ENCODE measurements at regions not wholly inside any gene's neighbourhood (a gene's known extent, or its start where the extent isn't known, plus 50 kb on each side); places are given as distances from the start of the nearest gene placed in this dataset.

GRCh38 chr13:64866331-64866730 lies 2363.8 kb downstream of the PCDH9 start:
- DNase-seq, result no peak

- DNase-seq, result no peak
Measured at GRCh38 chr13:64855506-64855905, 2374.6 kb downstream of the PCDH9 start.

GRCh38 chr13:64850017-64850416 lies 2380.1 kb downstream of the PCDH9 start:
- DNase-seq, result no peak

DNA sequence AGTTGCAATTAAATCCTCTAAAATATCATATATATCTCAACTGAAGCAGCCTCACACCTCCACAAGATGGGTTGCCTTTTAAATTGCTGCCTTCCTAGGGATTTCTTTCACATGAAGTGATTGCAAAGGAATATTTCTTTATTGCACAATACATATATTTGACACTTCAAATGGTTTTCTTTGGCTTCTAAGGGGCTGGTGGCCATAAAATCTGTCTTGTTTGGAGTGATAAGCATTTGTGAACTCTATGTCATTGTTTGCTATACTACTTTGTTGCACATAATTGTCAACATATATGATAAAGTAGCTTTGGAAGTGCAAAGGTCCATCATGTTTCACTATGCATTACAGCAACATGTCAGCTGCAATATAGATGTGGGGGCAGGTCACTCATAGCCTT lies 2380.9 kb downstream of the PCDH9 start:
- no peak for DNase-seq

- no peak for DNase-seq
Measured at GRCh38 chr13:64847767-64848166, 2382.4 kb downstream of the PCDH9 start.

- DNase-seq, result no peak
Measured at GRCh38 chr13:64845110-64845509, 2385.0 kb downstream of the PCDH9 start.

GRCh38 chr13:64819081-64819480 lies 2411.1 kb downstream of the PCDH9 start:
- DNase-seq, result no peak

DNA sequence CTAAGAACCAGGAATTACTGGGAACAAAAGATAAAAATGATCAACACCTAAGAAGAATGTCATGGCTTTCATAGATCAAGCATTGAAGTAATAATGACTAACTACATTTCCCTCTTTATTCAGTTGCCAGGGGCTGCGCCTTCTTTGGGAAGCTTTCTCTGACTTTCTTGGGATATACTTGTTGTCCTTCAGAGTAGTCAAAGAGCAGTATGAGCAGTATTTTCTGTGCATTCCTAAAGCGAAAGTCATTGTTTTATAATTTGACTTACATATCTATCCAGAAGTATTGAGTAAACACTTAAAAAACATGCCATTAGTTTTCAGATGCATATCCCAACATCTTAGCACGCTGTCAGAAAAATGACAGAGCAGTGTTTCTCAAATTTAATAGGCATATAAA lies 2412.4 kb downstream of the PCDH9 start:
- no peak for DNase-seq

- no peak for DNase-seq
Measured at GRCh38 chr13:64810750-64811149, 2419.4 kb downstream of the PCDH9 start.

GRCh38 chr13:64808704-64809103 lies 2421.4 kb downstream of the PCDH9 start:
- no peak for DNase-seq

DNA sequence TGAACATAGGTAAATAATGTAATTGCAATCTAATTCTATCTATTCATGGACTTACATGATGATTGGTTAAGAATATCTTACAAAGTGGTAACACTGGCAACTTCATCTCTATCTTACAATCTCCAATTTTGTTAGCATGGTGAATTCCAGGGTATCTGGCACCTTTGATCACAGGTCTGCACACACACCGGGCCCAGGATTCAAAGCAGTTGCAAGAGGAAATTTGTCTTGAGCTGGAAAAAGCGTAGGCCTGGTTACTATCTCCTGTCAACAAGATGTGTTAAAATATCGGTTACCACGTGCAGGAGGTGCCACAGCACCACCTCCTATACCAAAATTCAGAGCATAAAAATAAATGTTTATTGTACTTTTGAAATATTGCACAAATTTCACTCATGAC lies 2428.4 kb downstream of the PCDH9 start:
- DNase-seq, result no peak

DNA sequence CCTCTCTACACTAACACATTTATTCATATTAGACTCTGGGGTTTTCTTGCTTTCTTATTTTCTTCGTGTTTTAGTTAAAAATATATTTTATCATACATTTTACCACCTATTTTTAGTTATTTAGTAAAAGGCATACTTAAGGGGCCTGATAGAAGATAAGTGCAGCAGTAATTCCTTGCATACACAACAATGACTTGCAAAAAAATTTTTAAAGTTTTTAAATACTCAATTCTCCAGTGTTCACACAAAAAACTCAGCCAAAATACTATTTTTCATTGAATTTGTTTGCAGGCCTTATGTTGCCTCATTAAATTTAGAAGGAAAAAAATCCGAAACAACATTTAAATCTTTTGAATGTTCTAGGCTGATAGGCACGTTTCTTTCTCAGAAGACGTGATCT lies 2431.7 kb downstream of the PCDH9 start:
- no peak for DNase-seq

DNA sequence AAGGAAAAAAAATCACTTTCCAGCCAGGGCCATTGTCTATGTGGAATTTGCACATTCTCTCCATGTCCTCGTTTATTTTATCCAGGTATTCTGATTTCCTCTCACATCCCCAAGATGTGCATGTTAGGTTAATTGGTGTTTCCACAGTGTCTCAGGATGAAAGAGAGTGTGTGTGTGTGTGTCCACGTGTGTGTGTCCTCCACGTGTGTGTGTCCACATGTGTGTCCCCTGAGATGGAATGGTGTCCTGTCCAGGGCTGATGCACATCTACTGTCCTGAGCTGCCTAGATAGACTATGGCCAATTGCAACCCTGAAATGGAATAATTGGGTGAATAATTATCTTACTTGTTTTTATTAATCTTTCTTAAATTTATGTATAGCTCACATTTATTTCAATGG lies 2436.5 kb downstream of the PCDH9 start:
- no peak for DNase-seq

DNA sequence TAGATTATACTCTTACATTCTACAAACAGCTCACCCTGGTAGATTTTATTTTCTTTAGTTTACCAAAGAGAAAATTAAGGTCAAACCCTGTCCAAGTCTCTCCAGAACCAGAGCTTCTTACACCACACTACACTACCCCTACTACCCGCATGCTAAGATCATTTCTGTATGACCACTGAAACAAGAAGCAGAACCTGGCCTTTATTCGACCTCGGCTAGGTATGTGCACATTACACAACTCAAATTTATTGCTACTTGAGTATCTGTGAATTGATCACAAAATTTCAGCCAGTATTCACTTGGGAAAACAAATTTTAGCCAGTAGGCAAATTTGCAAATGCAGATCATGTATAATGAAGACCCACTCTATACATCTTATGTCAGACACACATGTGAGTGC lies 2437.0 kb downstream of the PCDH9 start:
- DNase-seq, result no peak

GRCh38 chr13:64791373-64791772 lies 2438.8 kb downstream of the PCDH9 start:
- DNase-seq, result no peak

GRCh38 chr13:64782466-64782865 lies 2447.7 kb downstream of the PCDH9 start:
- DNase-seq, result no peak

- DNase-seq, result no peak
Measured at GRCh38 chr13:64778002-64778401, 2452.1 kb downstream of the PCDH9 start.

- DNase-seq, result no peak
Measured at GRCh38 chr13:64774915-64775314, 2455.2 kb downstream of the PCDH9 start.

DNA sequence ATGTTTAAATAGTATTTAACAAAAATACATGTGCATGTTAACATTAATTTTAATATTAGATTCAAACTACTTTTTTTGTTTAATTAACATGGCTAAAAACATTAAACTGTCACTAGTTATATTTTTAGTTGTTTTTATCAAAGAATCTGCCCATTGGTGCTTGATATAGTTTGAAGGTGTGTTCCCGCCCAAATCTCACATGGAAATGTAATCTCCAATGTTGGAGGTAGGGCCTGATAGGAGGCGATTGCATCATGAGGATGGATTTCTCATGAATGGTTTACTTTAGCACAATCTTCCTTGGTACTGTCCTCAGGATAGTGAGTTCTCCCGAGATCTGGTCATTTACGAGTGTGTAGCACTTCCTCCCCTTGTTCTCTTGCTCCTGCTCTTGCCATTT lies 2459.4 kb downstream of the PCDH9 start:
- no peak for DNase-seq

- no peak for DNase-seq
Measured at GRCh38 chr13:64767054-64767453, 2463.1 kb downstream of the PCDH9 start.

GRCh38 chr13:64765636-64766035 lies 2464.5 kb downstream of the PCDH9 start:
- DNase-seq, result no peak

GRCh38 chr13:64758521-64759244 lies 2471.5 kb downstream of the PCDH9 start:
- no peak for DNase-seq

DNA sequence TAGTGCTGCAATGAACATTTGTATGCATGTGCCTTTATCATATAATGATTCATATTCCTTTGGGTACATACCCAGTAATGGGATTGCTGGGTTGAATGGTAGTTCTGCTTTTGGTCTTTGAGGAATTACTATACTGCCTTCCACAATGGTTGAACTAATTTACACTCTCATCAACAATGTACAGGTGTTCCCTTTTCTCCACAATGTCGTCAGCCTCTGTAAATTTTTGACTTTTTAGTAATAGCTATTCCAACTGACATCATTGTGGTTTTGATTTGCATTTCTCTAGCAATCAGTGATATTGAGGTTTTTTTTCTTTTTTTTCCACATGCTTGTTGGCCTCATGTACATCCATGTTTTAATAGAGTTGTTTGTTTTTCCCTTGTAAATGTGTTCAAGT lies 2473.5 kb downstream of the PCDH9 start:
- DNase-seq, result no peak

DNA sequence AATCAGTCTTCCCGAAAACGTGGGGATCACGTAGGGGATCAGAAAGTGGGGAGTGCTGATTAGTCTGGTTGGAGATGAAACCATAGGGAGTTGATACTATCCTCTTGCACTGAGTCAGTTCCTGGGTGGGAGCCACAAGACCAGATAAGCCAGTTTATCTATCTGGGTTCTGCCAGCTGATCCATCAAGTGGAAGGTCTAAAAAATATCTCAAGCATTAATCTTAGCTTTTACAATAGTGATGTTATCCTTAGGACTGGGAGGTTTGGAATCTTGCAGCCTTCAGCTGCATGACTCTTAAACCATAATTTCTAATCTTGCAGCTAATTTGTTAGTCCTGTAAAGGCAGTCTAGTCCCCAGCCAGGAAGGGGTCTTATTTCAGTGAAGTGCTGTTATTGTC lies 2474.2 kb downstream of the PCDH9 start:
- no peak for DNase-seq

DNA sequence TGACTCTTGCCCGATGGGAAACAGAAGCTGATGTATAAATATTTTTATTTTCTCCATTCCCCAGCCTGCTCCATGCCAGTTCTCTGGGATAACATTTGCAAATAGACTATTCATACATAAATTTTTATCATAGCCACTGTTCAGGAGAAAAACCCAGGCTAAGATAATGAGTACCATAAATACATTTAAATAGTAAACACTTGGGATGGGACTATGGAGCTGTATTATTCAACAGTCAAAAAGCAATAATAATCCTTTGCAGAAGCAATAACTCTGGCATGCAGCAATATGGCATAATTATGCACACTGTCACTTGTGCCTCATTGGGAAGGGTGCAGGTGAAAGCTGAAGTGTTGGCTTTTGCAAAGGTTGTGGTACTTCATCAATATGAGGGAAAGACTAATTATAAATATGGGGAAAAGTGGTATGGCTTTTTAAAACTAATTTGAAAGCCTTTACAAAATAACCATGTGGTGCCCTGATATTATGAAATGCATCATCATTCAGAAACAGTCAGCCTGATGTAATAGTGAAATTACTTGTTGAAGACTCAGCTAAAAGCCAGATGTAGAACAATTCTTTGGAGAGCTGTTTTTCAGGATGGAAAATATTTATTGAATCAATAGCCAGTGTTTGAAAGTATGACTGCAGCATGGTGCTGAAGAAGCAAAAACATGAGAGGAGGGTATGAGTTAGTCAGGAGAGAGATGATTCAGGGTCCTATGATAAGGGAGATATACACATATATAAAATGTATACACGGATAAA lies 2476.7 kb downstream of the PCDH9 start:
- DNase-seq, result no peak
